Upper lobe of left lung (tissue), 6 donors: ENCODE measurements at regions not wholly inside any gene's neighbourhood (a gene's known extent, or its start where the extent isn't known, plus 50 kb on each side); places are given as distances from the start of the nearest gene placed in this dataset.

ENCODE experiments used
- ATAC-seq, 2 donors: fragments of 200-7000 bp; cut with Tn5 transposase; one replicate each; pipeline ENCODE4 v1.9.1; 2022; ENCODE audit warnings: mild to moderate bottlenecking in 2 of 2, moderate library complexity in 2 of 2; ENCODE audit not compliant: low FRiP score in 2 of 2
- DNase-seq, 2 donors: peaks; one replicate each; pipeline ENCODE4 v3.0.0-alpha.2; 2019 to 2020
- H3K27ac ChIP-seq, 4 donors: fragments of 200-600 bp; sonication (generic); one replicate each; pipeline ENCODE4 v1.5.1; 2016 to 2019
- H3K27me3 ChIP-seq, 4 donors: fragments of 200-600 bp; sonication (generic); one replicate each; pipeline ENCODE4 v1.5.1; 2017 to 2019
- H3K36me3 ChIP-seq, 4 donors: fragments of 200-600 bp; sonication (generic); one replicate each; pipeline ENCODE4 v1.5.1; 2016 to 2019
- H3K4me1 ChIP-seq, 4 donors: fragments of 200-600 bp; sonication (generic); one replicate each; pipeline ENCODE4 v1.5.1; 2018 to 2019
- H3K4me3 ChIP-seq, 4 donors: fragments of 200-600 bp; sonication (generic); one replicate each; pipeline ENCODE4 v1.5.1; 2017 to 2019; ENCODE audit warnings: mild to moderate bottlenecking in 2 of 4, moderate library complexity in 1 of 4
- H3K9me3 ChIP-seq, 4 donors: fragments of 200-600 bp; sonication (generic); one replicate each; pipeline ENCODE4 v1.5.1; 2018 to 2019
- EP300 ChIP-seq, 4 donors: sonication (generic); formaldehyde crosslinking; IDR thresholded peaks; one replicate each; pipeline ENCODE4 v1.5.1; 2017; ENCODE audit warnings: antibody characterized with exemption in 4 of 4, control low read depth in 2 of 4
- POLR2A ChIP-seq, 4 donors: fragments of 450-650 bp; IDR thresholded peaks; one replicate each; pipeline ENCODE4 v1.5.1; 2016 to 2017; ENCODE audit warnings: antibody characterized with exemption in 4 of 4, mild to moderate bottlenecking in 2 of 4
- POLR2AphosphoS5 ChIP-seq, 2 donors: sonication (generic); formaldehyde crosslinking; IDR thresholded peaks; one replicate each; pipeline ENCODE4 v1.5.1; 2017; ENCODE audit warnings: antibody characterized with exemption in 2 of 2
- WGBS, 2 donors: methylation state at CpG; one replicate each; pipeline ENCODE4 v1.1.5; 2017 to 2018; 5-methylcytosine and 5-hydroxymethylcytosine counted together
- TF ChIP-seq, protein P1 (sequence below), 6 experiments: fragments of 450-650 bp in 4 of 6; fragments of 200-600 bp in 2 of 6; sonication (generic) in 2 of 6; IDR thresholded peaks; one replicate each; pipeline ENCODE4 v1.5.1; 2016 to 2019; ENCODE audit warnings: antibody characterized with exemption in 6 of 6
- donor health status: DM: no; HTN: no; CAD: no; lungs with moderate emphysema.
- donor health status: DM: no; HTN: yes; CAD: no; lungs with severe emphysema.

DNA sequence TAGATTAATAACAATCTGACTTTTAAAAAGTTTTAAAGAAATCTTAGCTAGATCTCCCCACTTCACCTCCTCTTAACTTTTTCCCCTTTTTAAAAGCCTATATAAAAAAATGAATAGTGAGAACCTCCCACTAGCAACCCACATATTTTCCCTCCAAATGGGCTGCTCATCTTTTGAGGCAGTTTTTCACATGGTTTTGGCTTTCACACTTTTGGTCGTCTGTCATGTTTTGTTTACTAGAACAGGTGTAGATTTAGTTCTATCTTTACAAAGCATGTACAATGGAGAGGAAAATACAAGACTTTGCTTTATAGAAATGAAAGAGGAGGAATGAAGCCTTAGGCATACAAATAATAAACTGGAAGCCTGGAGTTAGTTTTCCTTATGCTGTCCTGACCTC lies 126.7 kb upstream of the EOMES start:
- TF ChIP-seq, protein P1, sequence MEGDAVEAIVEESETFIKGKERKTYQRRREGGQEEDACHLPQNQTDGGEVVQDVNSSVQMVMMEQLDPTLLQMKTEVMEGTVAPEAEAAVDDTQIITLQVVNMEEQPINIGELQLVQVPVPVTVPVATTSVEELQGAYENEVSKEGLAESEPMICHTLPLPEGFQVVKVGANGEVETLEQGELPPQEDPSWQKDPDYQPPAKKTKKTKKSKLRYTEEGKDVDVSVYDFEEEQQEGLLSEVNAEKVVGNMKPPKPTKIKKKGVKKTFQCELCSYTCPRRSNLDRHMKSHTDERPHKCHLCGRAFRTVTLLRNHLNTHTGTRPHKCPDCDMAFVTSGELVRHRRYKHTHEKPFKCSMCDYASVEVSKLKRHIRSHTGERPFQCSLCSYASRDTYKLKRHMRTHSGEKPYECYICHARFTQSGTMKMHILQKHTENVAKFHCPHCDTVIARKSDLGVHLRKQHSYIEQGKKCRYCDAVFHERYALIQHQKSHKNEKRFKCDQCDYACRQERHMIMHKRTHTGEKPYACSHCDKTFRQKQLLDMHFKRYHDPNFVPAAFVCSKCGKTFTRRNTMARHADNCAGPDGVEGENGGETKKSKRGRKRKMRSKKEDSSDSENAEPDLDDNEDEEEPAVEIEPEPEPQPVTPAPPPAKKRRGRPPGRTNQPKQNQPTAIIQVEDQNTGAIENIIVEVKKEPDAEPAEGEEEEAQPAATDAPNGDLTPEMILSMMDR (IDR thresholded peaks at IDR 0.05): no peak
- TF ChIP-seq POLR2AphosphoS5 (IDR thresholded peaks at IDR 0.05) (no peak), EP300 (IDR thresholded peaks at IDR 0.05) (no peak), POLR2A (IDR thresholded peaks at IDR 0.05) (no peak)
- DNase-seq (no peak), ATAC-seq (no peak)
- Histone ChIP-seq H3K9me3 (peaks cover 0 to 6% (median 0%) of the 10 kb centered on the region in 4 donors), H3K27ac (no peak overlapping the region), H3K27me3 (no peaks in the 10 kb centered on the region), H3K4me3 (no peak overlapping the region), H3K36me3 (no peaks in the 10 kb centered on the region), H3K4me1 (no peaks in the 10 kb centered on the region)
- WGBS, 2 donors: 55 to 58% methylated on average over 1 of the region's 1 CpG

DNA sequence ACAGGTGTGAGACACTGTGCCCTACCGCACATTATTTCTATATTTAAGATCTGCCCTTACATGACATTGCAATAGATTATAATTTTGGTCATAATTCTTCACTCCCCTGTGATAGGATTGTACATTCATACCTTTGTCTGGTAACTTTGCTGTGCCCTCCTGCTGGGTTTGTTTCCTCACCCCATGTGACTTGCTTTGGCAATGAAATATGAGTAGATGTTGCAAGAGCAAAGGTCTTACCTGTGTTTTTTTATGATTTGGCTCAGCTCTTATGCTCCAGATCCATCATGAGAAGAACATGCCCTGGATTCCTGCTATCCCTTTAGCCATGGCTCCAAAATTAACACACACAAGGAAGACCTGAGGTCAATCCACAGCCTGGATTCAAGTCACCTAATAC lies 137.7 kb upstream of the EOMES start:
- H3K4me1 ChIP-seq: no peaks in the 10 kb centered on the region
- H3K27ac ChIP-seq: no peak overlapping the region
- H3K4me3 ChIP-seq: no peak overlapping the region
- H3K36me3 ChIP-seq: no peaks in the 10 kb centered on the region
- no peaks in the 10 kb centered on the region for H3K27me3 ChIP-seq
- 100% methylated on average over 1 of the region's 1 CpG for WGBS, 2 donors
- no peak for DNase-seq
- no peak for ATAC-seq
- peaks cover 0 to 7% (median 3%) of the 10 kb centered on the region in 4 donors for H3K9me3 ChIP-seq
- TF ChIP-seq POLR2AphosphoS5 (IDR thresholded peaks at IDR 0.05) (no peak), EP300 (IDR thresholded peaks at IDR 0.05) (no peak)
- TF ChIP-seq, protein P1 (IDR thresholded peaks at IDR 0.05): no peak

DNA sequence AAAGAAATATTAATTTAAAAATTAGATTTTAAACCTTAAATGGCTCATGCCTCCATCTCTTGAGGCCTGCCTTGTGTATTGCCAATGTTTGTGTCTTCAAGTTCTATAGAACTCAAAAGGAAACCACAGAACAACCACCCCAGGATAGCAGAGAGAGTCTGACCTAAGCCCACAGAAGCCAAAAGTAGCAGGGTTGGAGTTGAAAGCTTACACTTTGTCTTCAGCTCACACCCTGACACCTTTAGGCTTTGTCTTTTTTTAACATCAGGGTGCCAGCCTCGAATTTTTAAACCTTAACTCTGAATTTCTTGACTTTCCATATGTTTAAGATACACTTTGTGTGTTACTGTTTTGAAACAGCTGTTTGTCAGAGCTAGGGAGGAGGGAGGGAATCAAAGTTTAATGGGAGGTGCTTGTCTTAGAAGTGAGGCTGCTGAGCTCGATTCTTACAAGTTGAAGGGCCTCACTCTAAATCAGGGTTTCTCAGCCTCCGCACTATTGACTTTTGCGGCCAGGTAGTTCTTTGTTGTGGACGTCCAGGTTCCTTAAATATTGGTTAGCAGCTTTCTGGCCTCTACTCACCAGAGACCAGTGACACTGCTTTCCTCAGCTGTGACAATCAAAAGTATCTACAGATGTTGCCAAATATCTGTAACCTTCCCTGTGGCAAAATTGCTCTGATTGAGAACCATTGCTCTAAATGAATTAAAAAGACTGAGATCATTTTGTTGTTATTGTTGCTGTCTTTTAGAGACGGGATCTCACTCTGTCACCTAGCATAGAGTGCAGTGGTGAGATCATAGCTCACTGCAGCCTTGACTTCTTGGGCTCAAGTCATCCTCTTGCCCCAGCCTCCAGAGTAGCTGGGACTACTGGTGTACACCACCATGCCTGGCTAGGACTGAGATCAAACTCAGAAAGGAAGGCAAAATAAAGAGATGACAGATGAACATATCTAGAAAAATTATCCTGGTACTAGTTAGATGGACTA lies 139.2 kb upstream of the EOMES start:
- no peaks in the 10 kb centered on the region for H3K4me1 ChIP-seq
- TF ChIP-seq EP300 (IDR thresholded peaks at IDR 0.05): no peak
- TF ChIP-seq POLR2AphosphoS5 (IDR thresholded peaks at IDR 0.05): no peak
- TF ChIP-seq POLR2A (IDR thresholded peaks at IDR 0.05): no peak
- TF ChIP-seq, protein P1 (IDR thresholded peaks at IDR 0.05): no peak
- 54 to 55% methylated on average over 6 of the region's 6 CpGs for WGBS, 2 donors
- no peak overlapping the region for H3K27ac ChIP-seq
- ATAC-seq: no peak
- no peaks in the 10 kb centered on the region for H3K27me3 ChIP-seq
- no peak overlapping the region for H3K4me3 ChIP-seq
- no peak for DNase-seq
- H3K36me3 ChIP-seq: no peaks in the 10 kb centered on the region
- H3K9me3 ChIP-seq: peaks cover 0 to 3% (median 0%) of the 10 kb centered on the region in 4 donors

DNA sequence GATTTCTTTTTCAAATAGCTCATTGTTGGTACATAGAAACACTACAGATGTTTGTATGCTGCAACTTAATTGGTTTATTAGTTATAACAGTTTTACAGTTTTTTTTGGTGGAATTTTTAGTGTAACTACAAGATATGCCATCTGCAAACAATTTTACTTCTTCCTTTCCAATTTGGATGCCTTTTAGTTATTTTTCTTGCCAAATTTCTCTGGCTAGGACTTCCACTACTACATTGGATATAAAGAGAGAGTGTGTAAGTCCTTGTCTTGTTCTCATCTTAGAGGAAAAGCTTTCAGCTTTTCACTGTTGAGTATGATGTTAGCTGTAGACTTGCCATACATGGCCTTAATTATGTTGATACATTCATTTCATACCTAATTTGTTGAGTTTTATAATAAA lies 143.6 kb upstream of the EOMES start:
- peaks cover 8 to 19% (median 12%) of the 10 kb centered on the region in 4 donors for H3K9me3 ChIP-seq
- no peak overlapping the region for H3K27ac ChIP-seq
- DNase-seq: no peak
- ATAC-seq: no peak
- no peaks in the 10 kb centered on the region for H3K36me3 ChIP-seq
- no peaks in the 10 kb centered on the region for H3K27me3 ChIP-seq
- H3K4me1 ChIP-seq: no peaks in the 10 kb centered on the region
- no peak overlapping the region for H3K4me3 ChIP-seq
- no peak for TF ChIP-seq POLR2AphosphoS5 (IDR thresholded peaks at IDR 0.05)
- TF ChIP-seq POLR2A (IDR thresholded peaks at IDR 0.05): no peak
- no peak for TF ChIP-seq EP300 (IDR thresholded peaks at IDR 0.05)
- TF ChIP-seq, protein P1 (IDR thresholded peaks at IDR 0.05): no peak

DNA sequence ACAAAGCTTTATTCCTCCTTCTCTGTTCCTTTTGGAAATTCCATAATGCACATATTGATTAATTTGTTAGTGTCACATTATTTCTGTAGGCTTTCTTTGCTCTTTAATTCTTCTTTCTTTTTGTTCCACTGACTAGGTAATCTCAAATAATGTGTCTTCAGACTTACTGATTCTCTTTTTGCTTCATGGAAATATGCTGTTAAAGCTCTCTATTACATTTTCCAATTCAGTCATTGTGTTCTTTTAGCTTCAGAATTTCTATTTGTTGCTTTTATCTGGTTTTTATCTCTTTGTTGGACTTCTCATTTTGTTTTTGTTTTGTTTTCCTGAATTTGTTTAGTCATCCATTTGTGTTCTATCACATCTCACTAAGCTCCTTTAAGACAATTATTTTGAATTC lies 147.0 kb upstream of the EOMES start:
- no peak for ATAC-seq
- Histone ChIP-seq H3K4me3 (no peak overlapping the region), H3K36me3 (no peaks in the 10 kb centered on the region), H3K27ac (no peak overlapping the region), H3K4me1 (no peaks in the 10 kb centered on the region), H3K27me3 (no peaks in the 10 kb centered on the region), H3K9me3 (peaks cover 8 to 19% (median 12%) of the 10 kb centered on the region in 4 donors)
- DNase-seq: no peak
- no peak for TF ChIP-seq POLR2A (IDR thresholded peaks at IDR 0.05)
- TF ChIP-seq, protein P1 (IDR thresholded peaks at IDR 0.05): no peak
